ENCODE measurements at regions not wholly inside any gene's neighbourhood (a gene's known extent, or its start where the extent isn't known, plus 50 kb on each side); places are given as distances from the start of the nearest gene placed in this dataset.

DNA sequence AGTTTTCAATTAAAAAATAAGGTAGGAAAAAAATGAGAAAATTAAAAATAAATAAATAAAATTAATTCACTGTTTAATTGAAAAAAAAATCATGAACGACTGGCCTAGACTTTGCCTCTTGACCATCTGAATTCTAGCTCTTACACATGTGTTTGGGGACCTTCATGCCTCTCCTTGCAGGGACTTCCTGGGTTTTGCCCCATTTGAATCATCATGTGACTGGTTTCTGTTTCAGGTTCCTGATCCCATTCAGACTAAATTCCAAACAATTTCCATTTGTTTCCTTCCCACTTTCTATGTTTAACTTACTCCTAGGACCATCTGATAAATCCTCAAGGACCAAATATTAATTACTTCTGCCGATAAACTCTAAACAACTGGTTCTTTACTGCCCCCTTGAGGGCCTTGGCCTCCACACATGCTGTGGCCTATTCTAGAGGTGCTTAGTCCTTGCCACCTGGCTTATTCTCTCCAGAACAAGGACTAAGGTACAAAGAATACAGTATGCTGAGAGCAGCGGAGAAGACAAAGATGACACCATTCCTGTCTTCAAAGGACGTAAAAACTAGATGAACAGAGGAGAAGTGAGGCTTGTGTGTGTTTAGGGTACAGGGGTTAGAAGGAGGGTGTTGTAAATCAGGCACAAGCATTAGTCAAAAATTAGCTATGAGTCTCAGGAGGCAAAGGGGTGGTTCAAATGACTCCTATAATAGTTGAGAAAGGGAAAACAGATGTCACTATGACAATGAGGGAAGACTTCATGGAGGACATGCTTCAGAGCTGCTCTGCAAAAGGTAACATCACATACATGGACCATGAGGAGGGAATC is 125.8 kb upstream of the AVPR1A start:
- 0 to 50% (median 13%) methylated on average over 1 to 4 of the region's 4 CpGs for WGBS, 10 experiments
- Histone ChIP-seq H3K4me1 (replicated peaks in 1 of 2) (no peaks in the 10 kb centered on the region), H3K27ac (no peak overlapping the region), H3K4me3 (no peak overlapping the region)
- in situ Hi-C loops (cut with MboI; ENCODE audit: low pct_unique_long_range_greater_than_20kb in 2 of 9, low sequenced_read_pairs in 9 of 9, unreplicated experiment in 9 of 9) = loop anchor here in 1 of 9 experiments (10.0 kb wide), 1 partner anchor 122 kb away; the partner anchor contains the start of gene AVPR1A
- ATAC-seq (replicated peaks in 6 of 8) = peak in 3 of 8 experiments; percentile 87 to 90 (median 87)

DNA sequence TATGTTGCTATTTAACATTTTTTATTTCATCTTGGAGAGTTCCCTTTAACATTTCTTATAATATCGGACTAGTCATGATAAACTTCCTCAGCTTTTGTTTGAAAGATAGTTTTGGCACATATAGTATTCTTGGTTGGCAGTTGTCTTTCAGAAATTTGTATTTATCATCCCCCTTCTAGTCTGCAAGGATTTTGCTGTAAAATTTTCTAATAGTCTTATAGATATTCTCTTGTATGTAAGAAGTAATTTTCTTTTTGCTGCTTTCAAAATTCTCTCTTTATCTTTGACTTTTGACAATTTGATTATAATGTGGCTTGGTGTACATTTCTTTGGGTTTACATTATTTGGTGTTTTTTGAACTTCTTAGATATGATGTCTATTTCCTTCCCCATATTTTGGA is 116.0 kb upstream of the AVPR1A start:
- Histone ChIP-seq H3K4me3 (no peak overlapping the region), H3K27ac (no peak overlapping the region)
- WGBS, 10 experiments = 0 to 100% (median 92%) methylated on average over 1 of the region's 1 CpG; no CpG with 5 or more reads in 2 of the 10 experiments

DNA sequence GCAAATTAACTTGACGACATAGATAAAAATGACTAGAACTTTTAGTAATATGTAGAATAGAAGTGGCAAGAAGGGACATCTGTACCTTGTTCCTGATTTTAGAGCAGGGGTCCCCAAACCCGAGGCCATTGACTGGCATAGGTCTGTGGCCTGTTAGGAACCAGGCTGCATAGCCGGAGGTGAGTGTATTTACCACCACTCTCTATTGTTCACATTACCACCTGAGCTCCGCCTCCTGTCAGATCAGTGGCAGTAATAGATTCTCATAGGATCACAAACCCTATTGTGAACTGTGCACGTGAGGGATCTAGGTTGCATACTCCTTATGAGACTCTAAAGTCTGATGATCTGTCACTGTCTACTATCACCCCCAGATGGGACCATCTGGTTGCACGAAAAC is 113.6 kb upstream of the AVPR1A start:
- H3K27ac ChIP-seq = no peak overlapping the region
- in situ Hi-C loops (cut with MboI; ENCODE audit: low pct_unique_long_range_greater_than_20kb in 2 of 9, low sequenced_read_pairs in 9 of 9, unreplicated experiment in 9 of 9) = no loop called here
- no peaks in the 10 kb centered on the region for H3K4me1 ChIP-seq (replicated peaks in 1 of 2)
- ATAC-seq (replicated peaks in 6 of 8) = no peak
- WGBS, 10 experiments = 0 to 100% (median 83%) methylated on average over 1 to 6 of the region's 6 CpGs
- no peak overlapping the region for H3K4me3 ChIP-seq

More for the DNA sequence above, 116.0 kb upstream of the AVPR1A start:
- in situ Hi-C loops (cut with MboI; ENCODE audit: low pct_unique_long_range_greater_than_20kb in 2 of 9, low sequenced_read_pairs in 9 of 9, unreplicated experiment in 9 of 9) = no loop called here
- ATAC-seq (replicated peaks in 6 of 8) = no peak
- no peaks in the 10 kb centered on the region for H3K4me1 ChIP-seq (replicated peaks in 1 of 2)

DNA sequence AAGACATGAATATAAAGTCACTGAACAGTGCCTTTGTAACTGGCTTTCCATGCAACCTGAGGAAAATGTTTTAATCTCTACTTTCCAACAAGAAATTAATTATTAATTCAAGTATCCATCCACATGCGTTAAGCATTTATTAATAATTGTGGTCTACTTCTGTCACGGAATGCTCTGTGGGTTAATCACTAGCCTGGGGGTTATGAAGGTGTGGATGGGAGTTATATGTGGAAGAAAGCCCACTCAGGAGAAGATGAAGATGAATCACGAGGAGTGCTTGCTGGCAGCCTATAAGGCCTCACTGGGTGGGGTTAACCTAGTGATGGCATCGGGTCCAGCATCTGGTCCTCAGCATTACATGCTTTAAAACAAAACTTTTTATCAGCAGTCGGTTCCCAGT is 99.5 kb upstream of the AVPR1A start:
- in situ Hi-C loops (cut with MboI; ENCODE audit: low pct_unique_long_range_greater_than_20kb in 2 of 9, low sequenced_read_pairs in 9 of 9, unreplicated experiment in 9 of 9) = no loop called here
- no peak for ATAC-seq (replicated peaks in 6 of 8)
- Histone ChIP-seq H3K4me3 (no peak overlapping the region), H3K27ac (no peak overlapping the region), H3K4me1 (replicated peaks in 1 of 2) (no peaks in the 10 kb centered on the region)
- 0 to 84% (median 72%) methylated on average over 2 to 5 of the region's 5 CpGs; no CpG with 5 or more reads in 2 of the 10 experiments for WGBS, 10 experiments

DNA sequence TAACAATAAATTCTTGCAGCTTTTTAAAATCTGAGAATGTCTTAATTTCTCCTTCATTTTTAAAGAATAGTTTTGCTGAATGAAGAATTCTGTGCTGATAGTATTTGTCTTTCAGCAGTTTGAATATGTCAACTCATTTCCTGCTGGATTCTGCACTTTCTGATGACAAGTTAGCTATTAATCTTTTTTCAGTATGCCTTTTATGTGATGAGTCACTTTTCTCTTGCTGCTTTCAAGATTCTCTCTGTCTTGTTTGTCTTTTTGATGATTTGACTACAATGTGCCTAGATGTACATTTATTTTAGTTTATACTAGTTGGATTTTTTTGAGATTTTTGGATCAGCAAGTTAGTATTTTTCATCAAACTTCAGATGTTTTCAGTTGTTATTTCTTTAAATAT is 87.9 kb upstream of the AVPR1A start:
- in situ Hi-C loops (cut with MboI; ENCODE audit: low pct_unique_long_range_greater_than_20kb in 2 of 9, low sequenced_read_pairs in 9 of 9, unreplicated experiment in 9 of 9) = no loop called here
- peak in 2 of 8 experiments; percentile 30 to 53 for ATAC-seq (replicated peaks in 6 of 8)
- no peak overlapping the region for H3K27ac ChIP-seq

DNA sequence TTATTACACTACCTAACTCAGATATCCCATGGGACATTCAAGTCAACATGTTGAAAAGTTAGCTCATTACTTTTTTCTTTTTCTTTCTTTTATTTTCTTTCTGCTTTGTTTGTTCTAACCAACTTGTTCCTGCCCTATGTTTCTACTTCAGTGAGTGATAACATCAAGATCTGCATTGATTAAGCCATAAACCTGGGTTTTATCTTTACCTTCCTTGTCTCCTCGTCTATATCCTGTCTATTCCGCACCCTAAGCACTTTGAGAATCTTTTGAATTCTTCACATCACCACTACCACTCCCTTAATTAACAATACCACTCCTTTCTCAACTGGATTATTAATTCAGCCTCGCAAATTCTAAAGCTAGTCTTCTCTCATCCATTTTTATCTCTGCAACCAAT is 81.9 kb upstream of the AVPR1A start:
- H3K4me1 ChIP-seq (replicated peaks in 1 of 2) = no peaks in the 10 kb centered on the region
- H3K27ac ChIP-seq = no peak overlapping the region
- 21 to 100% (median 80%) methylated on average over 2 to 3 of the region's 3 CpGs for WGBS, 10 experiments
- H3K4me3 ChIP-seq = no peak overlapping the region
- in situ Hi-C loops (cut with MboI; ENCODE audit: low pct_unique_long_range_greater_than_20kb in 2 of 9, low sequenced_read_pairs in 9 of 9, unreplicated experiment in 9 of 9) = no loop called here
- no peak for ATAC-seq (replicated peaks in 6 of 8)

More for the DNA sequence above, 87.9 kb upstream of the AVPR1A start:
- H3K4me1 ChIP-seq (replicated peaks in 1 of 2) = no peaks in the 10 kb centered on the region
- H3K4me3 ChIP-seq = no peak overlapping the region

DNA sequence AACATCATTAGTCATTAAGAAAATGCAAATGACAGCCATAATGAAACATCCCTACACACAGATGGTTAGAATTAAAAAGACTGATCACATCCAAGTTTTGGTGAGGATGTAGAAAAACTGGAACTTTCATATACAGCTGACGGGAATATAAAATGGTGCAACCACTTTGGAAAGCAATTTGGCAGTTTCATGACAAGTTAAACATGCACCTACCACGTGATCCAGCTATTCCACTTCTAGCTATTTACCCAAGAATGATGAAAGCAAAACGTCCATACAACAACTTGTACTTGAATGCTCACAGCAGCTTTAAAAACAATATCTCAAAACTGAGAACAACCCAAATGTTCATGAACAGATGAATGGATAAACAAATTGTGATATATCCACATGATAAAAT is 77.9 kb upstream of the AVPR1A start:
- 0 to 86% (median 51%) methylated on average over 1 to 3 of the region's 3 CpGs for WGBS, 10 experiments
- Histone ChIP-seq H3K27ac (no peak overlapping the region), H3K4me1 (replicated peaks in 1 of 2) (no peaks in the 10 kb centered on the region), H3K4me3 (no peak overlapping the region)
- in situ Hi-C loops (cut with MboI; ENCODE audit: low pct_unique_long_range_greater_than_20kb in 2 of 9, low sequenced_read_pairs in 9 of 9, unreplicated experiment in 9 of 9) = no loop called here
- no peak for ATAC-seq (replicated peaks in 6 of 8)

DNA sequence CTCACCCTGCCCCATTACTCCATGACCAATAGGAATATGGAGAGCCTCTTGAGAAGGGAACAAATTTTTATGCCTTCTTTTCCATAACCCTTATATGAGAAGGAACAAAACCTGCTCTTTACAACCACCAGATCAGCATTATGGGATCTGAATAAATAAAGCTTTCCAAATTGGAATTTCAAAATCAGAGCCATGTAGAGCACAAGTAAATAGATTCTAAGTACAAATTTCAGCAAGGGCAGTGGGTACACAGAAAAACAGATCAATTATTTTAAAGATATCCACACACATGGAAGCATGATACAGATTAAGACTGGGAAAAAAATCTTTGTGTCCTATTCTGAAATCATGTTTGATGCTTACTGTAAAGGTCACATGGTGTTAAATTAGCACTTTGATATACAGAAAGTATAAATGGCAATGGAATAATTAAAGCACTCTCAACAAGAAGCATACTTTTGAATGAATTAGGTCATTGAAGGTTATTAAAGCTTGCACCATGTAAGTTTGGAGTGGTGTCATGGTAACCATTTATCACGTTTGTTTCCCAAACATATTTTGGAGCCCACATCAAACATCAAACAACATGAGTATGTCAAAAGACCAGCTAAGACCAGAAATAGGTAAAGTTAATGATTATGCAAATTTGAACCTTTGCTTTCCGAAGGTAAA is 75.9 kb upstream of the AVPR1A start:
- no peak overlapping the region for H3K27ac ChIP-seq
- H3K4me3 ChIP-seq = no peak overlapping the region
- 0 to 100% (median 72%) methylated on average over 1 to 2 of the region's 2 CpGs; no CpG with 5 or more reads in 1 of the 10 experiments for WGBS, 10 experiments
- no peaks in the 10 kb centered on the region for H3K4me1 ChIP-seq (replicated peaks in 1 of 2)
- in situ Hi-C loops (cut with MboI; ENCODE audit: low pct_unique_long_range_greater_than_20kb in 2 of 9, low sequenced_read_pairs in 9 of 9, unreplicated experiment in 9 of 9) = no loop called here
- ATAC-seq (replicated peaks in 6 of 8) = no peak

DNA sequence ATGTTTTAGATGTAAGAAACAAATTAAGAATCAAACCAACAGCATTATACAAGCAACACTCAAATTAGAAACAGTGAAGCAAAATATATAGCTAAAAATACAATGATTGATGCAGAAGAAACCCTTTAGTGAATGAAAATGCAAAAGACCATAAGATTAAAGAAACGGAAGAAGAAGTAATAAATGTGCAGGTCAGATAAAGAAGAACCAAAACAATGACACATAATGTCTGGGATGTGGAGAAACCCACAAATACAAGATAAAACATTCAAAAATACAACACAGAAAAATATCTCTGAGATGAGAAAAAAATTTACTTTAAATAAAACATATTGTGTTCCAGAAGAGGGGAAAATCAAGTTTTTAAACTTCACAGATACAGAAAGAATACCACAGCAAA is 73.4 kb upstream of the AVPR1A start:
- Histone ChIP-seq H3K27ac (no peak overlapping the region), H3K4me3 (no peak overlapping the region), H3K4me1 (replicated peaks in 1 of 2) (no peaks in the 10 kb centered on the region)
- ATAC-seq (replicated peaks in 6 of 8) = no peak
- 0 to 88% (median 69%) methylated on average over 1 of the region's 1 CpG; no CpG with 5 or more reads in 2 of the 10 experiments for WGBS, 10 experiments
- in situ Hi-C loops (cut with MboI; ENCODE audit: low pct_unique_long_range_greater_than_20kb in 2 of 9, low sequenced_read_pairs in 9 of 9, unreplicated experiment in 9 of 9) = no loop called here

DNA sequence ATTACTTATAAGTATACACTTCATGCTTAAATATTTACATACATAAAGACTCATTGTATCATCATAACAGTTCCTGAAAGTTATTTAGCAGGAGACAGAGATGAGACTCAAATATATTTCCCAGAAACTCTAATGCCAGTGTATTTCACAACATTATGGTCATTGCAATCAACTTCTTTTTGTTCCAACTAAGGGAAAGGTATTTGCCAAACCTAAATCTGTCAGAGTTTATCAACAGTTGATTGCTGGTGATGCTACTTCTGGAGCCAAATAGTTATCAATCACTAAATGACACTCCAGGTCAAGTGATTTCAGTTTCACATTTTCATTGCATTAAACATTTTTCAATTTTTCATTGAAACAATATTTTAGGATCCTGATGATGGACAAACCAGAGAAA is 72.1 kb upstream of the AVPR1A start:
- Histone ChIP-seq H3K4me3 (no peak overlapping the region), H3K4me1 (replicated peaks in 1 of 2) (no peaks in the 10 kb centered on the region), H3K27ac (no peak overlapping the region)
- in situ Hi-C loops (cut with MboI; ENCODE audit: low pct_unique_long_range_greater_than_20kb in 2 of 9, low sequenced_read_pairs in 9 of 9, unreplicated experiment in 9 of 9) = no loop called here
- no peak for ATAC-seq (replicated peaks in 6 of 8)

DNA sequence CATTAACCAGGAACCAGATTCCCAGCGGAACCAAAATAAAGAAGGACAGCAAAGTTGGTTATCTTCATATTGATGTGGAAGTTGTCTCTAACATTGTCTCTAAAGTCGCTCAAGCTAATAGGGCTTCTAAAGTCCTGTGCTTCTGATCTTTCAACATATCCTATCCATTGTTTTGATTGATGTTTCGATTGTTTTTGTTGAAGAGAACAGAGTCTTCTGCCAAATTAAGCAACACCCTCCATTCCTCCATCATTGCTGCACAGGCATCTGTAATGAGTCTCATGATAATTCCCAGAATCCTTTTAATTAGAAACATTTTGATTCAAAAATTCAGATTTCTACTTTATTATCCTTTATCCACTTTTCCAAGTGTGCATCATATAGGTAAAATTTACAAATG is 71.6 kb upstream of the AVPR1A start:
- Histone ChIP-seq H3K27ac (no peak overlapping the region), H3K4me1 (replicated peaks in 1 of 2) (no peaks in the 10 kb centered on the region), H3K4me3 (no peak overlapping the region)
- 0 to 90% (median 83%) methylated on average over 1 to 3 of the region's 3 CpGs for WGBS, 10 experiments
- no peak for ATAC-seq (replicated peaks in 6 of 8)
- in situ Hi-C loops (cut with MboI; ENCODE audit: low pct_unique_long_range_greater_than_20kb in 2 of 9, low sequenced_read_pairs in 9 of 9, unreplicated experiment in 9 of 9) = no loop called here

DNA sequence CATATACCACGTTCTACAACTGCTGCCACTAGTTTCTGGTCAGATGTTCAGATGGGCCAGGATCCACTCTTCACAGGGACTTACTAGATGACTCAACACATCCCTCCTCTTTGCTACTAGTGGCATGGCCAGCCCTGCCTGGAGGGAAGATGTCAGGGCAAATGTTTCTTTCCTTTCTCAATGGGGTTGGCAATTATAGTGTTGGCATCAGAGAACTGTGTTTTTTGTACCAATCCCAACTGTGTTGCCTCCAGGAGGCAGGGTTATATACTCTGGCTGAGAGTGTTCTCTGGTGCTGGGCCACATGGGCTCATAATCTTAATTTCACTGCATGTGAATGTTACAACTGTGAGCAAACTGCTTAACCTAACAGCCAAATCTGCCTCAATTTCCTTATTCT is 69.9 kb upstream of the AVPR1A start:
- Histone ChIP-seq H3K27ac (no peak overlapping the region), H3K4me3 (no peak overlapping the region), H3K4me1 (replicated peaks in 1 of 2) (no peaks in the 10 kb centered on the region)
- WGBS, 10 experiments = 0% methylated on average over 1 of the region's 1 CpG; no CpG with 5 or more reads in 8 of the 10 experiments
- ATAC-seq (replicated peaks in 6 of 8) = peak in 1 of 8 experiments; percentile 44
- in situ Hi-C loops (cut with MboI; ENCODE audit: low pct_unique_long_range_greater_than_20kb in 2 of 9, low sequenced_read_pairs in 9 of 9, unreplicated experiment in 9 of 9) = no loop called here

DNA sequence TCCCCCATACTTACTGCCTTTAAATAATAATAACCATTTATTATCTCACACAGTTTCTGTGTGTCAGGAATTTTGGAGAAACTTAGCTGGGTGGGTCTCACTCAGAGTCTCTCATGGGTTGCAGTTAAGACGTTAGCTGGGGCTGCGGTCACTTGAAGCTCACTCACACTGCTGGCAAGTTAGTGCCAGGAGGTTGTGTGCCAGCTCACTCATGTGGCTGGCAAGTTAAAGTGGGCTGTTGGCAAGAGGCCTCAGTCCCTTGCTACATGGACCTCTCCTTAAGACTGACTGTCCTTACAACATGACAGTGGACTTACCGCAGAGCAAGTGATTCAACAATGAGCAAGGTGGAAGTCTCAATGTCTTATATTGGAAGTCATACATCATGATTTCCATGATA is 61.3 kb upstream of the AVPR1A start:
- ATAC-seq (replicated peaks in 6 of 8) = no peak
- H3K4me1 ChIP-seq (replicated peaks in 1 of 2) = no peaks in the 10 kb centered on the region
- 40 to 100% (median 63%) methylated on average over 1 to 2 of the region's 3 CpGs; no CpG with 5 or more reads in 5 of the 10 experiments for WGBS, 10 experiments
- no peak overlapping the region for H3K4me3 ChIP-seq
- no peak overlapping the region for H3K27ac ChIP-seq
- in situ Hi-C loops (cut with MboI; ENCODE audit: low pct_unique_long_range_greater_than_20kb in 2 of 9, low sequenced_read_pairs in 9 of 9, unreplicated experiment in 9 of 9) = no loop called here

DNA sequence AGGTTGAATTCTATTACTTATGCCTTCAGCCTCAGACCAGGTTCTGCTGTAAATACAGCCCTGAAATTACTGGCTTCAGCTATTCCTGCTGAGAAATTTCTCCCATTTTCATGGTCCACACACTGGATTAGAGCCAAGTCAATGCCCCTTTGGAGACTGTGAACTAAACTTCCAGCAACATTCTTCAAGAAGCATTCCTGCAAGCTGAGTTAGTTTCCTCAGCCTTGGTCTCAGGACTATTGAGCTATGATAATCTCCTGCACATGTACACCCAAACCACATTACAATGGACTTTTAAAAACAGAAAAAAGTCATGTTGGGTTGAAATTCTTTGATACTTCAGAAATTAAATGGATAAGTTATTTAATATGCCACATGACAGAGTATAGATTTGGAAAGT is 58.0 kb upstream of the AVPR1A start:
- H3K4me1 ChIP-seq (replicated peaks in 1 of 2) = no peaks in the 10 kb centered on the region
- in situ Hi-C loops (cut with MboI; ENCODE audit: low pct_unique_long_range_greater_than_20kb in 2 of 9, low sequenced_read_pairs in 9 of 9, unreplicated experiment in 9 of 9) = no loop called here
- H3K4me3 ChIP-seq = no peak overlapping the region
- H3K27ac ChIP-seq = no peak overlapping the region
- no peak for ATAC-seq (replicated peaks in 6 of 8)

Measured in motor neuron (in vitro differentiated cells).